SKM-1 treated with dmso at 0.1 percent for 144 hours (cell line): ENCODE measurements at regions not wholly inside any gene's neighbourhood (a gene's known extent, or its start where the extent isn't known, plus 50 kb on each side); places are given as distances from the start of the nearest gene placed in this dataset.
"Not testable (repeated sequence)": the region's sequence is repeated elsewhere in the genome, so short reads cannot be mapped to it uniquely, and the experiment has no call there.

ENCODE experiments used
- DNase-seq: peaks from one replicate; lab custom pipeline; 2025; ENCODE audit not compliant: unreplicated experiment; lab: John Stamatoyannopoulos, UW

GRCh38 chr13:90853666-90854065 lies 493.8 kb upstream of the MIR17HG start:
- not testable (repeated sequence) for DNase-seq

GRCh38 chr13:90857921-90858320 lies 489.6 kb upstream of the MIR17HG start:
- no peak for DNase-seq

GRCh38 chr13:90866006-90866405 lies 481.5 kb upstream of the MIR17HG start:
- DNase-seq, result no peak

GRCh38 chr13:90867336-90867683 lies 480.2 kb upstream of the MIR17HG start:
- DNase-seq, result peak; percentile 87

GRCh38 chr13:90868321-90868920 lies 479.1 kb upstream of the MIR17HG start:
- DNase-seq, result peak; percentile 6

GRCh38 chr13:90869580-90869979 lies 477.9 kb upstream of the MIR17HG start:
- DNase-seq, result no peak

- DNase-seq, result no peak
Measured at GRCh38 chr13:90872491-90873025, 474.9 kb upstream of the MIR17HG start.

- DNase-seq, result no peak
Measured at GRCh38 chr13:90880790-90881189, 466.7 kb upstream of the MIR17HG start.

GRCh38 chr13:90882551-90882950 lies 464.9 kb upstream of the MIR17HG start:
- DNase-seq, result no peak

GRCh38 chr13:90883592-90883991 lies 463.9 kb upstream of the MIR17HG start:
- no peak for DNase-seq

GRCh38 chr13:90884066-90884465 lies 463.4 kb upstream of the MIR17HG start:
- DNase-seq, result no peak

GRCh38 chr13:90889906-90890834 lies 457.3 kb upstream of the MIR17HG start:
- no peak for DNase-seq

GRCh38 chr13:90891329-90891728 lies 456.2 kb upstream of the MIR17HG start:
- no peak for DNase-seq

- DNase-seq, result not testable (repeated sequence)
Measured at GRCh38 chr13:90893199-90893598, 454.3 kb upstream of the MIR17HG start.

- no peak for DNase-seq
Measured at GRCh38 chr13:90896002-90896401, 451.5 kb upstream of the MIR17HG start.

- no peak for DNase-seq
Measured at GRCh38 chr13:90898811-90899210, 448.7 kb upstream of the MIR17HG start.

GRCh38 chr13:90899416-90899815 lies 448.1 kb upstream of the MIR17HG start:
- DNase-seq, result no peak

GRCh38 chr13:90902255-90902654 lies 445.2 kb upstream of the MIR17HG start:
- DNase-seq, result no peak

- no peak for DNase-seq
Measured at GRCh38 chr13:90906554-90906953, 440.9 kb upstream of the MIR17HG start.

- DNase-seq, result no peak
Measured at GRCh38 chr13:90908792-90909191, 438.7 kb upstream of the MIR17HG start.

- DNase-seq, result no peak
Measured at GRCh38 chr13:90910018-90910639, 437.4 kb upstream of the MIR17HG start.

- DNase-seq, result no peak
Measured at GRCh38 chr13:90912247-90912646, 435.2 kb upstream of the MIR17HG start.
